Thyroid gland (tissue), 4 donors: ENCODE measurements at regions not wholly inside any gene's neighbourhood (a gene's known extent, or its start where the extent isn't known, plus 50 kb on each side); places are given as distances from the start of the nearest gene placed in this dataset.

Experiments
- DNase-seq, 2 donors: peaks; one replicate each; pipeline ENCODE4 v3.0.0-alpha.2; 2019
- H3K27ac ChIP-seq, 3 donors: fragments of 200-600 bp; sonication (generic); 1 replicate in 2 of 3; 2 replicates in 1 of 3; pipeline ENCODE4 v1.5.1; 2016 to 2019; ENCODE audit warnings: mild to moderate bottlenecking in 1 of 3, moderate library complexity in 1 of 3
- H3K27me3 ChIP-seq: fragments of 200-600 bp; sonication (generic); one replicate; pipeline ENCODE4 v1.5.1; 2019
- H3K36me3 ChIP-seq, 2 donors: fragments of 200-600 bp; sonication (generic); one replicate each; pipeline ENCODE4 v1.5.1; 2016 to 2019
- H3K4me1 ChIP-seq, 2 donors: fragments of 200-600 bp; sonication (generic); one replicate each; pipeline ENCODE4 v1.5.1; 2017 to 2019
- H3K4me3 ChIP-seq, 3 donors: fragments of 200-600 bp; sonication (generic); replicated peaks in 1 of 3; 1 replicate in 2 of 3; 2 replicates in 1 of 3; pipeline ENCODE4 v1.5.1; 2016; ENCODE audit warnings: mild to moderate bottlenecking in 1 of 3
- H3K9me3 ChIP-seq: fragments of 200-600 bp; sonication (generic); one replicate; pipeline ENCODE4 v1.5.1; 2017
- CTCF ChIP-seq, 6 experiments: fragments of 200-600 bp in 3 of 6; fragments of 450-650 bp in 3 of 6; sonication (generic) in 3 of 6; IDR thresholded peaks; one replicate each; pipeline ENCODE4 v1.5.1; 2016 to 2019; ENCODE audit warnings: antibody characterized with exemption in 6 of 6, mild to moderate bottlenecking in 2 of 6, inconsistent platforms in 1 of 6, moderate library complexity in 1 of 6
- POLR2A ChIP-seq, 2 donors: fragments of 450-650 bp; IDR thresholded peaks; one replicate each; pipeline ENCODE4 v1.6.1; 2017; ENCODE audit warnings: antibody characterized with exemption in 2 of 2, mild to moderate bottlenecking in 2 of 2, moderate library complexity in 1 of 2
- WGBS, 2 donors: methylation state at CpG; one replicate each; pipeline ENCODE4 v1.1.5; 2017; 5-methylcytosine and 5-hydroxymethylcytosine counted together
- intact Hi-C: fragments of 100-400 bp; cut with DNase I; formaldehyde crosslinking; loops from one replicate; pipeline ENCODE4 v1.15.1; 2023

- TF ChIP-seq POLR2A (IDR thresholded peaks at IDR 0.05) = no peak
These were observed 110.8 kb upstream of the SLC30A5 start for GRCh38 chr5:68983043-68983442.

GRCh38 chr5:68983959-68984358 lies 109.9 kb upstream of the SLC30A5 start:
- intact Hi-C loops = no loop called here
- H3K27ac ChIP-seq = no peak overlapping the region
- DNase-seq = no peak
- no peaks in the 10 kb centered on the region for H3K9me3 ChIP-seq
- no peaks in the 10 kb centered on the region for H3K36me3 ChIP-seq
- WGBS, 2 donors = 93 to 95% methylated on average over 3 of the region's 3 CpGs
- H3K27me3 ChIP-seq = no peaks in the 10 kb centered on the region
- no peak for TF ChIP-seq CTCF (IDR thresholded peaks at IDR 0.05)
- TF ChIP-seq POLR2A (IDR thresholded peaks at IDR 0.05) = no peak
- H3K4me3 ChIP-seq = no peak overlapping the region
- H3K4me1 ChIP-seq = no peaks in the 10 kb centered on the region

More at GRCh38 chr5:68983043-68983442, 110.8 kb upstream of the SLC30A5 start:
- H3K36me3 ChIP-seq = no peaks in the 10 kb centered on the region
- DNase-seq = no peak
- H3K9me3 ChIP-seq = no peaks in the 10 kb centered on the region
- no peak overlapping the region for H3K4me3 ChIP-seq
- H3K27me3 ChIP-seq = no peaks in the 10 kb centered on the region
- H3K27ac ChIP-seq = no peak overlapping the region
- intact Hi-C loops = no loop called here
- WGBS, 2 donors = 73 to 81% methylated on average over 2 of the region's 2 CpGs
- H3K4me1 ChIP-seq = no peaks in the 10 kb centered on the region

- intact Hi-C loops = no loop called here
- Histone ChIP-seq H3K9me3 (no peaks in the 10 kb centered on the region), H3K36me3 (no peaks in the 10 kb centered on the region), H3K27ac (no peak overlapping the region), H3K4me1 (no peaks in the 10 kb centered on the region), H3K27me3 (no peaks in the 10 kb centered on the region), H3K4me3 (no peak overlapping the region)
- DNase-seq = no peak
- no peak for TF ChIP-seq CTCF (IDR thresholded peaks at IDR 0.05)
- WGBS, 2 donors = 97 to 98% methylated on average over 1 of the region's 1 CpG
These were observed 102.3 kb upstream of the SLC30A5 start for GRCh38 chr5:68991279-68992084.

GRCh38 chr5:68994645-68995044 lies 99.2 kb upstream of the SLC30A5 start:
- no peak overlapping the region for H3K27ac ChIP-seq
- no peaks in the 10 kb centered on the region for H3K4me1 ChIP-seq
- DNase-seq = no peak
- no peaks in the 10 kb centered on the region for H3K9me3 ChIP-seq
- no peaks in the 10 kb centered on the region for H3K36me3 ChIP-seq
- no peak overlapping the region for H3K4me3 ChIP-seq
- H3K27me3 ChIP-seq = no peaks in the 10 kb centered on the region
- 80 to 84% methylated on average over 4 of the region's 4 CpGs for WGBS, 2 donors
- TF ChIP-seq CTCF (IDR thresholded peaks at IDR 0.05) = no peak
- intact Hi-C loops = no loop called here

- no peak for DNase-seq
- Histone ChIP-seq H3K36me3 (no peaks in the 10 kb centered on the region), H3K27ac (no peak overlapping the region), H3K4me1 (no peaks in the 10 kb centered on the region), H3K27me3 (no peaks in the 10 kb centered on the region), H3K9me3 (no peaks in the 10 kb centered on the region), H3K4me3 (no peak overlapping the region)
- TF ChIP-seq CTCF (IDR thresholded peaks at IDR 0.05) (no peak), POLR2A (IDR thresholded peaks at IDR 0.05) (no peak)
- intact Hi-C loops = no loop called here
- WGBS, 2 donors = 80 to 81% methylated on average over 11 of the region's 11 CpGs
These were observed 97.8 kb upstream of the SLC30A5 start for GRCh38 chr5:68995845-68996545.
